Smooth muscle cell (in vitro differentiated cells): ENCODE measurements at regions not wholly inside any gene's neighbourhood (a gene's known extent, or its start where the extent isn't known, plus 50 kb on each side); places are given as distances from the start of the nearest gene placed in this dataset.
A peak's percentile ranks its signal among the peaks of the same experiment; 100 is the strongest.

ENCODE experiments used
- DNase-seq: peaks from one replicate; lab custom pipeline; 2025; ENCODE audit not compliant: unreplicated experiment; lab: John Stamatoyannopoulos, UW
- H2AFZ ChIP-seq: fragments of 200-600 bp; sonication (generic); 2 replicates; pipeline ENCODE4 v1.6.0; 2016; ENCODE audit warnings: antibody characterized with exemption, low read depth, mild to moderate bottlenecking
- H3F3A ChIP-seq: fragments of 200-600 bp; sonication (generic); 2 replicates; pipeline ENCODE4 v1.6.0; 2017; ENCODE audit warnings: antibody characterized with exemption, low read depth
- H3K27ac ChIP-seq: fragments of 200-600 bp; sonication (generic); 2 replicates; pipeline ENCODE4 v1.5.1; 2016; ENCODE audit warnings: low read depth, mild to moderate bottlenecking
- H3K27me3 ChIP-seq: fragments of 200-600 bp; sonication (generic); 2 replicates; pipeline ENCODE4 v1.6.1; 2016; ENCODE audit warnings: low read depth, mild to moderate bottlenecking
- H3K36me3 ChIP-seq: fragments of 200-600 bp; sonication (generic); 2 replicates; pipeline ENCODE4 v1.5.1; 2016; ENCODE audit warnings: low read depth
- H3K4me1 ChIP-seq: fragments of 200-600 bp; sonication (generic); 2 replicates; pipeline ENCODE4 v1.5.1; 2016; ENCODE audit warnings: low read depth
- H3K4me2 ChIP-seq: fragments of 200-600 bp; sonication (generic); 2 replicates; pipeline ENCODE4 v1.6.0; 2016; ENCODE audit warnings: mild to moderate bottlenecking
- H3K4me3 ChIP-seq: fragments of 200-600 bp; sonication (generic); 2 replicates; pipeline ENCODE4 v1.5.1; 2016; ENCODE audit warnings: mild to moderate bottlenecking
- H3K79me2 ChIP-seq: fragments of 200-600 bp; sonication (generic); 2 replicates; pipeline ENCODE4 v1.6.0; 2016; ENCODE audit warnings: low read depth, mild to moderate bottlenecking
- H3K9ac ChIP-seq: fragments of 200-600 bp; sonication (generic); 2 replicates; pipeline ENCODE4 v1.6.0; 2016; ENCODE audit warnings: low read depth
- H3K9me3 ChIP-seq: fragments of 200-600 bp; sonication (generic); replicated peaks from 2 replicates; pipeline ENCODE4 v1.5.1; 2016; ENCODE audit warnings: low read depth
- H4K20me1 ChIP-seq: fragments of 200-600 bp; sonication (generic); 2 replicates; pipeline ENCODE4 v1.6.0; 2016; ENCODE audit warnings: low read depth
- CTCF ChIP-seq: fragments of 200-600 bp; sonication (generic); IDR thresholded peaks from 2 replicates; pipeline ENCODE4 v1.5.1; 2017; ENCODE audit warnings: borderline replicate concordance, mild to moderate bottlenecking, antibody characterized with exemption; ENCODE audit not compliant: insufficient read depth, poor library complexity, severe bottlenecking
- WGBS: methylation state at CpG from one replicate; pipeline ENCODE4 v1.1.7; 2016; ENCODE audit warnings: low lambda C conversion rate; 5-methylcytosine and 5-hydroxymethylcytosine counted together

- Histone ChIP-seq H3K27ac (no peak overlapping the region), H3K4me3 (no peak overlapping the region), H3K27me3 (peaks cover 21% of the 10 kb centered on the region), H4K20me1 (no peaks in the 10 kb centered on the region), H3K36me3 (no peaks in the 10 kb centered on the region), H3K4me2 (peak overlapping the region; percentile 61), H3K4me1 (no peaks in the 10 kb centered on the region), H2AFZ (no peak overlapping the region), H3K9me3 (no peaks in the 10 kb centered on the region), H3F3A (peaks cover 7% of the 10 kb centered on the region), H3K9ac (no peak overlapping the region), H3K79me2 (no peaks in the 10 kb centered on the region)
- no peak for TF ChIP-seq CTCF
- no peak for DNase-seq
These were observed 307.7 kb upstream of the TLE4 start for GRCh38 chr9:79264041-79264440.

- no peaks in the 10 kb centered on the region for H3K79me2 ChIP-seq
- peak overlapping the region; percentile 61 for H3K4me2 ChIP-seq
- peaks cover 14% of the 10 kb centered on the region for H3K27me3 ChIP-seq
- peaks cover 7% of the 10 kb centered on the region for H3F3A ChIP-seq
- no peaks in the 10 kb centered on the region for H3K9me3 ChIP-seq
- no peak overlapping the region for H3K27ac ChIP-seq
- no peak overlapping the region for H3K9ac ChIP-seq
- DNase-seq: no peak
- no peak overlapping the region for H3K4me3 ChIP-seq
- no peaks in the 10 kb centered on the region for H3K36me3 ChIP-seq
- no peak overlapping the region for H2AFZ ChIP-seq
- H4K20me1 ChIP-seq: no peaks in the 10 kb centered on the region
- WGBS: 53% methylated on average over 11 of the region's 11 CpGs
- no peak for TF ChIP-seq CTCF
- no peaks in the 10 kb centered on the region for H3K4me1 ChIP-seq
These were observed 307.0 kb upstream of the TLE4 start for GRCh38 chr9:79264511-79265355.

GRCh38 chr9:79266986-79267385 lies 304.8 kb upstream of the TLE4 start:
- H3K4me2 ChIP-seq: no peak overlapping the region
- H2AFZ ChIP-seq: no peak overlapping the region
- no peaks in the 10 kb centered on the region for H3K4me1 ChIP-seq
- H3K9me3 ChIP-seq: no peaks in the 10 kb centered on the region
- H4K20me1 ChIP-seq: no peaks in the 10 kb centered on the region
- H3K27me3 ChIP-seq: no peaks in the 10 kb centered on the region
- H3K27ac ChIP-seq: no peak overlapping the region
- no peak overlapping the region for H3K4me3 ChIP-seq
- TF ChIP-seq CTCF: no peak
- no peaks in the 10 kb centered on the region for H3K79me2 ChIP-seq
- H3K36me3 ChIP-seq: no peaks in the 10 kb centered on the region
- H3K9ac ChIP-seq: no peak overlapping the region
- peaks cover 7% of the 10 kb centered on the region for H3F3A ChIP-seq
- DNase-seq: no peak

GRCh38 chr9:79268806-79269205 lies 303.0 kb upstream of the TLE4 start:
- Histone ChIP-seq H2AFZ (no peak overlapping the region), H3K4me3 (no peak overlapping the region), H4K20me1 (no peaks in the 10 kb centered on the region), H3K27ac (no peak overlapping the region), H3F3A (peaks cover 5% of the 10 kb centered on the region), H3K9ac (no peak overlapping the region), H3K9me3 (no peaks in the 10 kb centered on the region), H3K27me3 (no peaks in the 10 kb centered on the region), H3K79me2 (no peaks in the 10 kb centered on the region), H3K36me3 (no peaks in the 10 kb centered on the region), H3K4me1 (no peaks in the 10 kb centered on the region), H3K4me2 (no peak overlapping the region)
- DNase-seq: no peak
- TF ChIP-seq CTCF: no peak
- WGBS: 98% methylated on average over 2 of the region's 2 CpGs
